ENCODE measurements at regions not wholly inside any gene's neighbourhood (a gene's known extent, or its start where the extent isn't known, plus 50 kb on each side); places are given as distances from the start of the nearest gene placed in this dataset.
"Not testable (repeated sequence)": the region's sequence is repeated elsewhere in the genome, so short reads cannot be mapped to it uniquely, and the experiment has no call there.

DNA sequence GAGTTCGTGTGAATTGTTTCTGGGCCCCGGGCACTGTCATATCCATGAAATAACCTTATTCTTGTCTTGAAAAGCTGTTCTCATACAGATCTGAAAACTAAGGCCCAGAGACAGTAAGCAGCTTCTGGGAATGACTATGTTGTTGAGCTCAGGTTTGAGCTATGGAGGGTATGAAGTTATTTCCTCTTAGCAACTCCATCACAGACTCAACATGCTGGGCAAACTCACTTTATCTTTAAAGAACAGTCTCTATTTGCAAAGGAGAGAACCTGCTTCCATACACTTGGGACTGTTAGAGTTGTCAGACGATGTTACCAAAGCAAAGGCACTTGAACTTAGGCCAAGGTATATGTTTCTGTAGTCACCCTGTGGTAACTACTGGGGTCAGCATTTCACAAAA lies 90.0 kb downstream of the GPR88 start:
- DNase-seq (ENCODE audit: low read depth in 4 of 4, low spot score in 3 of 4): no peak

DNA sequence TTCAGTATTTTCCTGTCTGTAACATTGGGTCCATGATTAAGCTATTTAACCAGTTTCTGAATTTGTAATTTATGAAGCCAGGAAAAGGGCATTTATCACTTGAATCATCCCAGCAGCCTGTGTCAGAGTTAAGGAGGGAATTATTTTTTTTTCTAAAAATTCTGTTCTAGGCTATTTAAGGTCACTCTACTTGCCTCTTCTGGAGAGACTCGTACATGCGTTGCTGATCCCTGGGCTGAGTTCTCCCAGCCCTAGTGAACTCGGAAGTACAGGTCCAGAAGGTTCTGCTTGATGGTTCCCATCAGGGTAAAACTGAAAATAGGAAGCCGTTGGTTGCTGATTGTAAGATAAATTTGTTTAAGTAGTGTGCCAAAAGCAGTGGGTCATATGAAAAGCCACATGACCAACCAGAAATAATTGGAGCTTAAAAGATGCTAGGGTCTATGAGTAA lies 90.7 kb downstream of the GPR88 start:
- DNase-seq (ENCODE audit: low read depth in 4 of 4, low spot score in 3 of 4): no peak

DNA sequence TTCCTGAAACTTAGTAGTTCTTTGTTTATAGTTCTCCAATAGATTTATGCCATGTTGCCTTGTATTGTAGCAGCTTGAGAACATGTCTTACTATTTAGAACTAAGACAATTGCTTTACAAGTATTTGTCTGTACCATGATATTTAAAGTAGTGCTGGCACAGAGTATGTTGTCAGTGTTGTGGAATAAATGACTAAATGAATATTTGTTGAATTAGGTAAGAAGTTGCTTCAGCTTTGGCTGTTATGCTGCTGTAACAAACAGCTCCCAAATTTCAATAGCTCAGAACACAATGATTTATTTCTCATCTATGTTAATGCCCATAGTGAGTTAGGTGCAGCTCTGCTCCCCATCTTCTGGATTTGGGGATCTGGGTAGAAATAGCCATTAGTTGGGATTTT lies 90.2 kb upstream of the VCAM1 start:
- DNase-seq (ENCODE audit: low read depth in 4 of 4, low spot score in 3 of 4): no peak

DNA sequence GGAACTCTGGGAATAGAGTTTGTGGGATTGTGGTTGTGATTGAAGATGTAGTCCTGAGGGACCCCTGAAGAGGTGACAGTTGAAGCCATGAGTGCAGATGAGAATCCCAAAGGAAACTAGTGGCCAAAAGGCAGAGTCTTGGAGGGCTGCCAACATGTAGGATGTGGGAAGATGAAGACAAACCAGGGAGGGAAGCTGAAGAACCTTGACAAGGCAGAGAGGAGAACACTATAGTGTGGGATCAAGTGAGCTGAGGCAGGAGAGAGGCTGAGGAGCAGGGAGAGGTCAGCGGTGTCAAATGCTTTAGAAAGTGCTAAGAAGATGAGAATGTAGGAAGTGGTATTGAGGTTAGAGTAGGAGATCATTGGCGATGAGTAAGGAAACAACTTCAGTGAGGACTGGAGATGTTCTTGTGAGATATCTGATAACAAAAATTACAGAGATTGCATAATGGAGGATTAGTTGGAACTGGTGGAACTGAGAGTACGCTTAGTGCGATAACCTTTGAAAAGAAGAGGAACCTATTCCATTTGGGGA lies 88.5 kb upstream of the VCAM1 start:
- no peak for DNase-seq (ENCODE audit: low read depth in 4 of 4, low spot score in 3 of 4)

DNA sequence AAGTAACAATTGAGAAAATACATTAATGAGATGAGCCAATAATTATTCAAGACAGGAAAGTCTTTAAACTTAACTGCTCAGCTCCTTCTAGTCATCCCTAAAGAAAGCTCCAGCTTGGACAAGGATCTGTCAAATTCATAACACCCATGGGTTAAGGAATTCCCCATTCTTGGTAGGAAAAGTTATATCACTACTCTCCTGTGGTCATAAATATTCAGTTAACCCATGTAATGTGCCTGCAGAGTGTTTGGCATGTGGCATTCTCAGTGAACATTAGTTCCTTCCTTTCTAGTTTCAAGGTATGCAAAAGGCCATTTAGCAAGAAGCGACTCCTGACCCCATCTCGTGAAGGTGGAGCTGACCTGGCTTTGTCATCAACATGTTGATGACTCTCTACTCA lies 76.7 kb upstream of the VCAM1 start:
- no peak for DNase-seq (ENCODE audit: low read depth in 4 of 4, low spot score in 3 of 4)

DNA sequence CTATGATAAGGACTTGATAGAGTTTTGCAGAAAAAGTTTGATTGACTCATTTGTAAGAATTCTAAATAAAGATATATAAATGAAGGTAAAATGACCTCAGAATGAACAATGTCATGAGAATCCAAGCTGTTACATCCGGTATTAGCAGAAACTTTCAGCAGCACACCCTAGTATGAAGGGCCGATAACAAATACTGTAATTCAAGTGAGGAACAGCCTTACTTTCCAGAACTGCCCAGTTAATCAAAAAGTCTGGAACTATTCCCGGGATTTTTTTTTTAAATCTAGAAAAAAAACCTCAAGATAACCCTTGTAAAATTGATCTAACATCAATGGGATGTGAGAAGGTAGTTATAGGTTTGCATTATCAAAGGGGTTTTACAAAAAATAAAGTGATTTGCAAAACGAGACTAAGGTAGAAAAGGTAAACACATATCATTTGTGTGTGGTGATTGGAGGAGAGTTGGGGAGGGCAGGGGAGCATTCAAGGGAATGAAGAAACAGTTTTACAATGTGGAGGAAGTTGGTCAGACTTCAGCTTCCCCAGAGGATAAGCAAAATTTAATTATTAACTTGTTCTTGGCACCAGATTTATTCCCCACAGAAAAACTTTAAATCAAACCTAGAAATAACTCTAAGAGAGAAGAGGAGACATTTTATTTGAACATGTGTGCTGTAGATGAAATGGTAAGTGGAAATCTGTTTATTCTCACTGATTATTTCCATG lies 75.9 kb upstream of the VCAM1 start:
- DNase-seq (ENCODE audit: low read depth in 4 of 4, low spot score in 3 of 4): no peak

DNA sequence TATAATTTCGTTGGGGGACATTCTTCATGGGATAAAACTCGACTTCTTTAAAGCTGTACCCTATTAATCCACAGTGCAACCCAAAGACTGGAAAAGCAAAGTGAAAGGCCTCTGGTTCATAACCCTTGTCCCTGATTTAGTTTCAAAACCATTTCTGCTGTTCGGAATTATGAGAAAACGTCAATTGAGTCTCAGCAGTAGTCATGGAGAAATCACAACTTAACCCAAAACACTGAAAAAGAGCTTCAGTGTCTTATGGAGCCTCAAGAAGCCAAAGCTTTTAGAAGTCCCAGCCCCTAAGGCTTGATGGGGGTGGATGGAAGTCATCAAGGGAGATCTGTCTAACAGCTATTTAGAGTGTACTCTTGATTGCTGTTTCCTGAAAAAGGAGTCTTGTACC lies 73.5 kb upstream of the VCAM1 start:
- no peak for DNase-seq (ENCODE audit: low read depth in 4 of 4, low spot score in 3 of 4)

DNA sequence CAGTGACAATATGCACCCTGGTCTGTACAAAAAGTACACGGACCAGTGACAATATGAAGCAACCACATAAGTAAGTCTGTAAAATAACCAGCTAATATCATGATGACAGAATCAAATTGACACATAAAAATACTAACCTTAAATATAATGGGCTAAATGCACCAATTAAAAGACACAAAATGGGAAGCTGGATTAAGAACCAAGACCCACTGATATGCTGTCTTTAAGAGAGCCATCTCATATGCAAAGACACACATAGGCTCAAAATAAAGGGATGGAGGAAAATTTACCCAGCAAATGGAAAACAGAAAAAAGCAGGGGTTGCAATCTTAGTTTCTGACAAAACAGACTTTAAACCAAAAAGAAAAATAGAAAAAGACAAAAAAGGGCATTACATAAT lies 70.4 kb upstream of the VCAM1 start:
- no peak for DNase-seq (ENCODE audit: low read depth in 4 of 4, low spot score in 3 of 4)

DNA sequence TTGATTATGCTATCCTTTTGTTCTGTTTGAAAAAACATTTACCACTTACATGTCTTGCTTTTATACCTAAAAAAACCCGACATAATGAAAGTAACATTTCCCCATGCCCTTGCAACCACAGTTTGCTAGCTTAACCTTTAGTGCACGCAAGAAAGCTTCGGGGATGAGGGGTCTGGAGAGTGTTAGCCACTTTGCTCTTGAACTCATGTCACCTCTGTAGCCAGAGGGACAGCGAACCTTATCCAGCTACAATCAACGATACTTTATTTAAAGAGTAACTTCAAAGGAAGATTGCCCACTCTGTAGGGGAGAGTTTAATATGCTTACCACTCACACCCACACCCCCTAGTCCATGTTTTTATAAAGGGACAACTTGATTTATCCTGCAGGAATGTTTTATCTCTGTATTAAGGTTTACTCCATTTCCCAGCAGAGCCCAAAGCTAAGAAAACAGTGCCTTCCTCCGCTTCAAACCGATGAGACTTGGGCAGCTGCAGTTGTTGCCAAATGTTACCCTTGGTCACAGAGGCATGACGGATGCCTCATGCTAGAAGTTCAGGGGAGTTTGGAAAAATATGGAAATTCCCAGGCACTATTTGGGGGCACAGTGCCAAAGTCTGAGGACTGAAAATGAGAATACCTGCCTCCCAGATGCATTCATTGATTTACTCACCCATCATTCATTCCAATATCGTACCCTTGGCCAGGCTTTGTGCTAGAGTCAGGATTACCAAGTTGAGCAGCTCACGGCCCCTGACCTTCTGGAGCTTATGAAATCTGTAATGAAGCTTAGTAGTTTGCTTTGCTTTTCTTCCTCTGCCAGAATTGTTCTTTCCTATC lies 61.4 kb upstream of the VCAM1 start:
- no peak for DNase-seq (ENCODE audit: low read depth in 4 of 4, low spot score in 3 of 4)

DNA sequence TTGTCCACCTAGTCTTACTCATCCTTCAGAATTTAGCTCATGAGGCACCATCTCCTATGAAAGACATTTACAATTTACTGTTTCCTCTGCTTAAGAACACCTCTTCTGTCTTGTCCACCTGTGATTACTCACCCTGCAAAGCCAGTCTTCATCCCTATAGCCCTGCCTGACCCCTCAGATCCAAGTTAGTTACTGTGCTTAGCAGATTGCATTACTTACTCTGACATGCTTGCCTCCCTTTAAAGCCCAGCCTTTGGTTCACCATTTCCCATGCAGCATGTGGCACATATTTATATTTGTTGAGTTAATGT lies 60.9 kb upstream of the VCAM1 start:
- no peak for DNase-seq (ENCODE audit: low read depth in 4 of 4, low spot score in 3 of 4)

DNA sequence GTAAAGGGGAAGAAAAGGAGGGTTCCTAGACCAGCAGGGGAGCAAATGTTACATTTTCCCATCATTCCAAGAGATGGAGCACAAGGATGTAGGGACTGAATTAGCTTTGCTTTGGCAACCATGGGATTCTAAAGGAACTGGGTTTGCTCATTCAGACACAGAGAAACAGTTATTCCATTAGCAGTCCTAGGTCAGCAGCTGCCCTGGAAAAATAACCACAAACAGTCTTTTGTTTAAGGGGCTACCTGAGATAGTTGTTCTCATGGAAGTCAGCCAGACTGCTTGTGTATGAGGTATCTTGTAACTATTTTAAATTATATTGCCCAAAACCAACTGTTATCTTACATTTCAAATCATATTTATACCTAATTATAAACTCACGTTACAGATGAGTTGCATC lies 58.4 kb upstream of the VCAM1 start:
- no peak for DNase-seq (ENCODE audit: low read depth in 4 of 4, low spot score in 3 of 4)

DNA sequence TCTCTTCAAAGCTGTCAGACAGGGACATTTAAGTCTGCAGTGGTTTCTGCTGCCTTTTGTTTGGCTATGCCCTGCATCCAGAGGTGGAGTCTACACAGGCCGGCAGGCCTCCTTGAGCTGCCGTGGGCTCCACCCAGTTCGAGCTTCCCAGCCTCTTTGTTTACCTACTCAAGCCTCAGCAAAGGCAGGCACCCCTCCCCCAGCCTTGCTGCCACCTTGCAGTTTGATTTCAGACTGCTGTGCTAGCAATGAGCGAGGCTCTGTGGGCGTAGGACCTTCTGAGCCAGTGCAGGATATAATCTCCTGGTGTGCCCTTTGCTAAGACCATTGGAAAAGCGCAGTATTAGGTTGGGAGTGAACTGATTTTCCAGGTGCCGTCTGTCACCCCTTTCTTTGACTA lies 51.0 kb upstream of the VCAM1 start:
- DNase-seq (ENCODE audit: low read depth in 4 of 4, low spot score in 3 of 4): not testable (repeated sequence)
